ENCODE measurements at regions not wholly inside any gene's neighbourhood (a gene's known extent, or its start where the extent isn't known, plus 50 kb on each side); places are given as distances from the start of the nearest gene placed in this dataset.

DNA sequence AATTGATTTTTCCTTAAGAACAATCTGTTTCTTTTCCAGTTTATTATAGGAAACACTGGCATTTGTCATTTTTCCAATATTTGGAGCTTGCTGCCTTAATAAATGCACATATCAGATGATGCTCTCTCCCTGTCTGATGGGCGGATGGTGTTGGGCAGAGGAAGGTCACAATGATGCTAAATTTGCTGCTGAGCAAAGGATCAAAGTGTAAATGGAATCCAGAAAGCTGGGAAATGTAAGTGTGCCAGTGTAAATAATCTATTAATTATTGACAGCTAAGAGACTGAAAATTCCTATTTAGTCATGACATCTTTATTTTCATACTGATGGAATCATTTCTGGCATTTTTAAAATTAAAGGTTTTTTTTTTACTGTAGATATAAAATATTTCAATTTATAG lies 243.2 kb downstream of the PTBP2 start:
- Histone ChIP-seq H3K9me3 (ENCODE audit: control insufficient read depth, insufficient read depth, low read depth, low read length) (no peaks in the 10 kb centered on the region), H3K9ac (ENCODE audit: low read length) (no peak overlapping the region), H3K27me3 (ENCODE audit: control insufficient read depth, insufficient read depth, low read length) (no peaks in the 10 kb centered on the region), H3K4me3 (ENCODE audit: low read depth, low read length) (no peak overlapping the region), H3K36me3 (ENCODE audit: control insufficient read depth, insufficient read depth, low read length) (no peaks in the 10 kb centered on the region), H3K4me1 (ENCODE audit: control insufficient read depth, insufficient read depth, low read length) (no peaks in the 10 kb centered on the region), H3K27ac (ENCODE audit: low read depth, low read length) (no peak overlapping the region)

GRCh38 chr1:96966536-96967138 lies 245.1 kb downstream of the PTBP2 start:
- Histone ChIP-seq H3K36me3 (ENCODE audit: control insufficient read depth, insufficient read depth, low read length) (no peaks in the 10 kb centered on the region), H3K9me3 (ENCODE audit: control insufficient read depth, insufficient read depth, low read depth, low read length) (no peaks in the 10 kb centered on the region), H3K4me3 (ENCODE audit: low read depth, low read length) (no peak overlapping the region), H3K27ac (ENCODE audit: low read depth, low read length) (no peak overlapping the region), H3K9ac (ENCODE audit: low read length) (no peak overlapping the region), H3K4me1 (ENCODE audit: control insufficient read depth, insufficient read depth, low read length) (no peaks in the 10 kb centered on the region), H3K27me3 (ENCODE audit: control insufficient read depth, insufficient read depth, low read length) (no peaks in the 10 kb centered on the region)

DNA sequence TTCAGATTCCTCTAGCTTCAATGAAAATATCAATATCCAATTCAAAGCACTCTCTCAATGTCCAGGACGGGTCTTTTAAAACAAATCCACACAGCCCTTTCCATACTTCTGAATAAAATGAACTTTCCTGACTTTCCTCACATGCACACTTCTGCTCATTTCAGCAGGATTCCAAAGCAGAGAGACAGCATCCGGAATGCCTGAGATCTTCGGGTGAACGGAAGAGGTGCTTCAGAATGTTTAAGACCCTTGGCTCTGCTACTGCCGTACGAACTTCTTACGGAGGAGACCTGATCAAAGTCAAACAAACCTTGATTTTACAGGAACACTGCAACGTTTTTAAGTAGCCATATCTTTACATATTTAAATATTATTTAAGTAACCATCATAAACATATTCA lies 245.7 kb downstream of the PTBP2 start:
- Histone ChIP-seq H3K27ac (ENCODE audit: low read depth, low read length) (no peak overlapping the region), H3K4me3 (ENCODE audit: low read depth, low read length) (no peak overlapping the region), H3K4me1 (ENCODE audit: control insufficient read depth, insufficient read depth, low read length) (no peaks in the 10 kb centered on the region), H3K9ac (ENCODE audit: low read length) (no peak overlapping the region), H3K9me3 (ENCODE audit: control insufficient read depth, insufficient read depth, low read depth, low read length) (no peaks in the 10 kb centered on the region), H3K27me3 (ENCODE audit: control insufficient read depth, insufficient read depth, low read length) (no peaks in the 10 kb centered on the region), H3K36me3 (ENCODE audit: control insufficient read depth, insufficient read depth, low read length) (no peaks in the 10 kb centered on the region)

DNA sequence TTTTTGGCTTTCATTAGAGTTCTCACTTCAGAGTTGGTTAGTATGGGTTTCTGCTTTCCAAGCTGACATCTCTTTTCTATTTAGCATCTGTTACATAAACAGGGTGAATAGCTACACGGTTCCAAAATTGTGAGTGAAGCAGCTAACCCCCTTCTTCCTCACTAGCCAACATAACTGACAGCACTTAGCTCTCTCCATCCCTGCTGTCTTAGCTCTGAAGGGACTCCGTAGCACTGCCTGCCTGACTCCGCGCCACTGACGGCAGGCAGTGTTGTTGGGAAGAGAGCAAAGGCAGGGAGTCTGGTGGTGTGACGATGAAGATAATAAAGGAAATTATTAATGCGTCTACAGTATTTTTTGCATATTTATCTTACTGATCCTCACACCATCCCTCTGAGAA lies 247.0 kb downstream of the PTBP2 start:
- no peaks in the 10 kb centered on the region for H3K9me3 ChIP-seq (ENCODE audit: control insufficient read depth, insufficient read depth, low read depth, low read length)
- H3K27ac ChIP-seq (ENCODE audit: low read depth, low read length) = no peak overlapping the region
- H3K27me3 ChIP-seq (ENCODE audit: control insufficient read depth, insufficient read depth, low read length) = no peaks in the 10 kb centered on the region
- H3K9ac ChIP-seq (ENCODE audit: low read length) = no peak overlapping the region
- no peaks in the 10 kb centered on the region for H3K36me3 ChIP-seq (ENCODE audit: control insufficient read depth, insufficient read depth, low read length)
- H3K4me3 ChIP-seq (ENCODE audit: low read depth, low read length) = no peak overlapping the region
- no peaks in the 10 kb centered on the region for H3K4me1 ChIP-seq (ENCODE audit: control insufficient read depth, insufficient read depth, low read length)

DNA sequence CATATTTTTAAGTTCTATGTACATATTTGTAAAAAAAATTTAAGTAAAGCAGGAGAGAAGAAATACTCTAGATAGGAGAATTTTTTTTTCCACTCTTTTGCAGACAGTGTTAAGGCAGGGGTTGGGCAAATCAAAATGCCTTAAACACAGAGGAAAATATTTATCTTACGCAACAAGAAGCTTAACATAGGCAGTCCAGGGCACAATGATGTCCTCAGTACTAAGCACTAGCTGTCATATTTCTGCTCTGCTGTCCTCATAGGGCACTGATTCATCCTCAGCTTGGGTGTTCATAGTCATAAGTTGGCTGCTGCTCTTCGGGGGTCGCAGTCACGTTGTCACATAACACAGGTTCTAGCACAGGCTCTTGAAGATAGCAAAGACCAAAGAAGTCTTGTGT lies 247.4 kb downstream of the PTBP2 start:
- Histone ChIP-seq H3K9ac (ENCODE audit: low read length) (no peak overlapping the region), H3K4me3 (ENCODE audit: low read depth, low read length) (no peak overlapping the region), H3K9me3 (ENCODE audit: control insufficient read depth, insufficient read depth, low read depth, low read length) (no peaks in the 10 kb centered on the region), H3K4me1 (ENCODE audit: control insufficient read depth, insufficient read depth, low read length) (no peaks in the 10 kb centered on the region), H3K27me3 (ENCODE audit: control insufficient read depth, insufficient read depth, low read length) (no peaks in the 10 kb centered on the region), H3K36me3 (ENCODE audit: control insufficient read depth, insufficient read depth, low read length) (no peaks in the 10 kb centered on the region), H3K27ac (ENCODE audit: low read depth, low read length) (no peak overlapping the region)

- Histone ChIP-seq H3K9ac (ENCODE audit: low read length) (no peak overlapping the region), H3K4me1 (ENCODE audit: control insufficient read depth, insufficient read depth, low read length) (no peaks in the 10 kb centered on the region), H3K4me3 (ENCODE audit: low read depth, low read length) (no peak overlapping the region), H3K9me3 (ENCODE audit: control insufficient read depth, insufficient read depth, low read depth, low read length) (no peaks in the 10 kb centered on the region), H3K27ac (ENCODE audit: low read depth, low read length) (no peak overlapping the region), H3K27me3 (ENCODE audit: control insufficient read depth, insufficient read depth, low read length) (no peaks in the 10 kb centered on the region), H3K36me3 (ENCODE audit: control insufficient read depth, insufficient read depth, low read length) (no peaks in the 10 kb centered on the region)
These were observed 248.1 kb downstream of the PTBP2 start for GRCh38 chr1:96969656-96970163.

DNA sequence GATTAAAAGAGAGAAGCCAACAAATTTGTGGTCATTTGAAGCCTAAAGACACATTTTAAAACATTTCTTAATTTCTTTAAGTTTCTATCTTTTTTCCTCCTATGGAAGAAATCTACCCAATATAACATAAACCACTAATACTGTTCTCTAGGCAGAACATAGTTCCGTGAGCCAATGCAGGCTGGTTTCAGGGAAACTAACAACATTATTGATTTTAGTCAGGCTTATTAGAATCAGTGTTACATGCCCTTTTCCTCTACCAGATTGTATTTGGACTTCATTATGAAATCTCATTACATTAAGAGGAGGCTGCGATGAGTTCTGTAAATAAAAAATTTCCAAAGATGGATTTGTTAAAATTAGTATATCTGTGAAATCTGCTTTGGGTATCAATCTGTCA lies 249.9 kb downstream of the PTBP2 start:
- H3K27me3 ChIP-seq (ENCODE audit: control insufficient read depth, insufficient read depth, low read length) = no peaks in the 10 kb centered on the region
- H3K4me1 ChIP-seq (ENCODE audit: control insufficient read depth, insufficient read depth, low read length) = no peaks in the 10 kb centered on the region
- no peak overlapping the region for H3K9ac ChIP-seq (ENCODE audit: low read length)
- no peak overlapping the region for H3K27ac ChIP-seq (ENCODE audit: low read depth, low read length)
- no peak overlapping the region for H3K4me3 ChIP-seq (ENCODE audit: low read depth, low read length)
- no peaks in the 10 kb centered on the region for H3K36me3 ChIP-seq (ENCODE audit: control insufficient read depth, insufficient read depth, low read length)
- H3K9me3 ChIP-seq (ENCODE audit: control insufficient read depth, insufficient read depth, low read depth, low read length) = no peaks in the 10 kb centered on the region

DNA sequence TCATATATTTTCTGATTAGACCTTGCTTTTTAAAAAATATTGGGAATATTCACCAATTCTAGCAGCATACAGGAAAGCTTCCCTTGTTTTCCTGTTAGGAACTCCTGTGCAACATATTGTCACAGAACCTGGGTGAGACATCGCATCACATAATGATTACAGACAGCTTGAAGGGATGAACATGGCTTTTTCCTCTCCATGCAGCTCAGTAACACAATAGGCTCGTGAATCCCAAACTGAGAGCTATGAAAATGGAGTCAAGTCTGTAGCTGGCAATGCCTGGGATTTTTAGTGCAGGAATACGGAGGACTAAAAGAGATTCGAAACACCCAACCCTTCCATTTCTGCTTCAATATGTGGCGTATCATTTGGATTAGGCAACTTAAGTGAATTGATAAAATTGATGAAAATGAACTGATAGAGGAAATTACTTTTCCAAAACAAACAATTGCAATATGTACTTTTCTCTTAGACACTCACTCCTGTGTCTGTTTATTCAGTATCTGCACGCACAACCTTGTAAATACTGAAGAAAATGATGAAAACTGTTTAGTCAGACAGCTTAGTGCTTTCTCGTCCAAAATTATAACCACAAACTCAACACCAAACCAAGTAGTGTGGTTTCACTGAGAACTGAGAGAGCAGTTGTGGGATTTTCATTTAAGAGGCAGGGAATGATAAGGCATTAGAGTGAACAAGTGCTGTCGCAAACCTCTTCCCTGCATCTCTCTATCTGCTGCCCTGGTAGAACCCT lies 250.4 kb downstream of the PTBP2 start:
- no peak overlapping the region for H3K9ac ChIP-seq (ENCODE audit: low read length)
- H3K9me3 ChIP-seq (ENCODE audit: control insufficient read depth, insufficient read depth, low read depth, low read length) = no peaks in the 10 kb centered on the region
- no peaks in the 10 kb centered on the region for H3K27me3 ChIP-seq (ENCODE audit: control insufficient read depth, insufficient read depth, low read length)
- no peak overlapping the region for H3K27ac ChIP-seq (ENCODE audit: low read depth, low read length)
- H3K4me3 ChIP-seq (ENCODE audit: low read depth, low read length) = no peak overlapping the region
- no peaks in the 10 kb centered on the region for H3K4me1 ChIP-seq (ENCODE audit: control insufficient read depth, insufficient read depth, low read length)
- H3K36me3 ChIP-seq (ENCODE audit: control insufficient read depth, insufficient read depth, low read length) = no peaks in the 10 kb centered on the region

GRCh38 chr1:96973605-96974004 lies 252.0 kb downstream of the PTBP2 start:
- peaks cover 2% of the 10 kb centered on the region; the same call in 1 of the 2 replicates for H3K4me1 ChIP-seq (ENCODE audit: control insufficient read depth, insufficient read depth, low read length)
- no peak overlapping the region for H3K9ac ChIP-seq (ENCODE audit: low read length)
- H3K27ac ChIP-seq (ENCODE audit: low read depth, low read length) = no peak overlapping the region

GRCh38 chr1:96978444-96978843 lies 256.9 kb downstream of the PTBP2 start:
- Histone ChIP-seq H3K9me3 (ENCODE audit: control insufficient read depth, insufficient read depth, low read depth, low read length) (no peaks in the 10 kb centered on the region), H3K27ac (ENCODE audit: low read depth, low read length) (no peak overlapping the region)

More at GRCh38 chr1:96973605-96974004, 252.0 kb downstream of the PTBP2 start:
- Histone ChIP-seq H3K27me3 (ENCODE audit: control insufficient read depth, insufficient read depth, low read length) (no peaks in the 10 kb centered on the region), H3K9me3 (ENCODE audit: control insufficient read depth, insufficient read depth, low read depth, low read length) (no peaks in the 10 kb centered on the region), H3K36me3 (ENCODE audit: control insufficient read depth, insufficient read depth, low read length) (no peaks in the 10 kb centered on the region), H3K4me3 (ENCODE audit: low read depth, low read length) (no peak overlapping the region)

GRCh38 chr1:96978901-96979300 lies 257.3 kb downstream of the PTBP2 start:
- Histone ChIP-seq H3K4me1 (ENCODE audit: control insufficient read depth, insufficient read depth, low read length) (peaks cover 9% of the 10 kb centered on the region; the same call in 1 of the 2 replicates), H3K4me3 (ENCODE audit: low read depth, low read length) (no peak overlapping the region), H3K9me3 (ENCODE audit: control insufficient read depth, insufficient read depth, low read depth, low read length) (no peaks in the 10 kb centered on the region), H3K36me3 (ENCODE audit: control insufficient read depth, insufficient read depth, low read length) (no peaks in the 10 kb centered on the region), H3K27me3 (ENCODE audit: control insufficient read depth, insufficient read depth, low read length) (no peaks in the 10 kb centered on the region), H3K9ac (ENCODE audit: low read length) (no peak overlapping the region), H3K27ac (ENCODE audit: low read depth, low read length) (no peak overlapping the region)

More at GRCh38 chr1:96978444-96978843, 256.9 kb downstream of the PTBP2 start:
- no peak overlapping the region for H3K9ac ChIP-seq (ENCODE audit: low read length)
- H3K36me3 ChIP-seq (ENCODE audit: control insufficient read depth, insufficient read depth, low read length) = no peaks in the 10 kb centered on the region
- H3K4me1 ChIP-seq (ENCODE audit: control insufficient read depth, insufficient read depth, low read length) = peaks cover 9% of the 10 kb centered on the region; the same call in 1 of the 2 replicates
- H3K27me3 ChIP-seq (ENCODE audit: control insufficient read depth, insufficient read depth, low read length) = no peaks in the 10 kb centered on the region
- H3K4me3 ChIP-seq (ENCODE audit: low read depth, low read length) = no peak overlapping the region

Measured in HUES6 (cell line).